Common myeloid progenitor, CD34-positive (primary cell): ENCODE measurements at regions not wholly inside any gene's neighbourhood (a gene's known extent, or its start where the extent isn't known, plus 50 kb on each side); places are given as distances from the start of the nearest gene placed in this dataset.

Experiments
- CTCF ChIA-PET: fragments of 350-600 bp; sonication (Branson Sonifier 250); formaldehyde crosslinking; loops from one replicate; lab custom pipeline; 2021; ENCODE audit warnings: antibody characterized with exemption; lab: Charles Lee
- POLR2A ChIA-PET: fragments of 350-600 bp; sonication (Branson Sonifier 250); formaldehyde crosslinking; loops from one replicate; lab custom pipeline; 2021; ENCODE audit warnings: antibody characterized with exemption; lab: Charles Lee
- DNase-seq, 3 donors: peaks; one replicate each; pipeline versions ENCODE4 v3.0.0 to v3.0.0-alpha.2; 2013
- H3K27ac ChIP-seq, 2 experiments: 1 replicate in 1 of 2; 2 replicates in 1 of 2; pipeline ENCODE4 v1.7.0; 2013; ENCODE audit warnings: inconsistent platforms in 2 of 2, low read length in 2 of 2, mild to moderate bottlenecking in 2 of 2, low read depth in 1 of 2, moderate library complexity in 1 of 2; ENCODE audit not compliant: severe bottlenecking in 2 of 2, insufficient read depth in 1 of 2, poor library complexity in 1 of 2
- H3K27me3 ChIP-seq, 5 experiments: replicated peaks in 2 of 5; 1 replicate in 3 of 5; 2 replicates in 2 of 5; pipeline versions ENCODE4 v1.6.1 to v1.7.0; 2013; ENCODE audit warnings: low read length in 4 of 5, mild to moderate bottlenecking in 2 of 5, moderate library complexity in 2 of 5, inconsistent platforms in 1 of 5; ENCODE audit not compliant: insufficient read depth in 5 of 5, control insufficient read depth in 4 of 5
- H3K36me3 ChIP-seq, 4 experiments: 1 replicate in 2 of 4; 2 replicates in 2 of 4; pipeline versions ENCODE4 v1.6.1 to v1.7.0; 2013; ENCODE audit warnings: low read length in 3 of 4, control low read depth in 1 of 4, mild to moderate bottlenecking in 1 of 4; ENCODE audit not compliant: control insufficient read depth in 4 of 4, insufficient read depth in 4 of 4
- H3K4me1 ChIP-seq, 4 experiments: 1 replicate in 3 of 4; 2 replicates in 1 of 4; pipeline versions ENCODE4 v1.6.1 to v1.7.1; 2013; ENCODE audit warnings: low read length in 3 of 4, mild to moderate bottlenecking in 3 of 4, control low read depth in 1 of 4, inconsistent platforms in 1 of 4, moderate library complexity in 1 of 4; ENCODE audit not compliant: control insufficient read depth in 4 of 4, insufficient read depth in 4 of 4; ENCODE audit errors: control extremely low read depth in 1 of 4
- H3K4me3 ChIP-seq, 7 experiments: 1 replicate in 4 of 7; 2 replicates in 3 of 7; pipeline versions ENCODE4 v1.5.1 to v1.7.0; 2013; ENCODE audit warnings: mild to moderate bottlenecking in 7 of 7, low read length in 6 of 7, moderate library complexity in 6 of 7, inconsistent platforms in 2 of 7, low read depth in 2 of 7, control low read depth in 1 of 7; ENCODE audit not compliant: insufficient read depth in 4 of 7, control insufficient read depth in 1 of 7; ENCODE audit errors: extremely low read depth in 1 of 7
- H3K9me3 ChIP-seq, 5 experiments: 1 replicate in 4 of 5; 2 replicates in 1 of 5; pipeline versions ENCODE4 v1.6.1 to v1.7.1; 2013; ENCODE audit warnings: low read length in 4 of 5, mild to moderate bottlenecking in 2 of 5, inconsistent platforms in 1 of 5, low read depth in 1 of 5, moderate library complexity in 1 of 5; ENCODE audit not compliant: control insufficient read depth in 4 of 5, insufficient read depth in 2 of 5; ENCODE audit errors: control extremely low read depth in 1 of 5
- WGBS: methylation state at CpG from one replicate; pipeline ENCODE4 v1.1.5; 2013; ENCODE audit not compliant: insufficient coverage; 5-methylcytosine and 5-hydroxymethylcytosine counted together

DNA sequence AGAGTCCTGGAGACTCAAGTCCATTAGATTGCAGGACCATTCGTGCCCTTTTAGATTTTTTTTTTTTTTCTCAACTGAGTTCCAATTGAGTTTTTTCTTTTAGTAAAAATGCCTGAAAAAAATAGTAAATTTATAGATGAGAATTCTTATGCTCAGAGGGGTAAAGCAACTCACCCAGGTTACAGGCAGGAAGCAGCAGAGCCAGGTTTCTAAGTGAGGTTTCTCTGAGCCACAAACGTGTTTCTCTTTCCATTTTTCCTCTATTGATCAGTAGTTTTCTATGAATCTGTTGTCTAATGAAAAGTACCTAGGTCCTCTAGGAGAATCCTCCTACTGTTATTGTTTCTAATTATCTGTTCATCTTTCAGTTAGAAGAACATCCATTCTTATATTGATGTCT lies 66.4 kb upstream of the C12orf71 start:
- H3K27me3 ChIP-seq, result no peaks in the 10 kb centered on the region
- no peaks in the 10 kb centered on the region for H3K36me3 ChIP-seq
- peaks cover 7 to 22% (median 14%) of the 10 kb centered on the region in 4 experiments for H3K4me1 ChIP-seq
- H3K4me3 ChIP-seq, result no peak overlapping the region
- H3K9me3 ChIP-seq, result no peaks in the 10 kb centered on the region
- POLR2A ChIA-PET, result no interaction called here
- WGBS, result 100% methylated on average over 1 of the region's 2 CpGs
- CTCF ChIA-PET, result no interaction called here
- no peak overlapping the region for H3K27ac ChIP-seq
- DNase-seq, result no peak

DNA sequence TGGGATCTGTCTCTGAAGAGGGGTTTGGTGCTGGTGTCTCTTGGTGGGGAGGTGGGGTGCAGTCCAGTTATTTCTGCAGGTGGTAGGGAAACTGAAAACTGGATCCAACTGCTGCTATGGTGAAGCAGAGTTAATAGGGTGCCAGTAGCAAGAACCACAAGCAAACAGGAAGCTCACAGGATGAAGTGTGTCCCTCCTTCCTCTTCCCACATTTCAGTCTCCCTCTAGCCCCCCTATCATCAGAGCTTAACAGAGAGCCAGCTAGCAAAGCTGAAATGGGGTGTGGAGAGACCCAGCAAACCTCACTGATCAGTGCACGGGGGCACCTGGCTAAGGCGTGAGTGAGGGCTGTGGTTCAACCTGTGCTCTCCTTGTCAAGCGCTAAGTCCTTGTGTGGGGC lies 69.1 kb upstream of the C12orf71 start:
- CTCF ChIA-PET, result interaction anchor here (1.0 to 1.1 kb wide), 2 partner anchors 92 to 153 kb away, joined by 3 to 4 read pairs; no protein-coding TSS in a partner anchor
- Histone ChIP-seq H3K9me3 (no peaks in the 10 kb centered on the region), H3K4me1 (peaks cover 7 to 18% (median 13%) of the 10 kb centered on the region in 4 experiments), H3K27me3 (no peaks in the 10 kb centered on the region), H3K36me3 (no peaks in the 10 kb centered on the region), H3K4me3 (peak overlapping the region in 3 of 7 experiments; percentile 26 to 46 (median 39)), H3K27ac (no peak overlapping the region)
- peak; percentile 9 to 47 (median 47) for DNase-seq
- 56% methylated on average over 3 of the region's 3 CpGs for whole genome bisulfite sequencing
- POLR2A ChIA-PET, result no interaction called here

DNA sequence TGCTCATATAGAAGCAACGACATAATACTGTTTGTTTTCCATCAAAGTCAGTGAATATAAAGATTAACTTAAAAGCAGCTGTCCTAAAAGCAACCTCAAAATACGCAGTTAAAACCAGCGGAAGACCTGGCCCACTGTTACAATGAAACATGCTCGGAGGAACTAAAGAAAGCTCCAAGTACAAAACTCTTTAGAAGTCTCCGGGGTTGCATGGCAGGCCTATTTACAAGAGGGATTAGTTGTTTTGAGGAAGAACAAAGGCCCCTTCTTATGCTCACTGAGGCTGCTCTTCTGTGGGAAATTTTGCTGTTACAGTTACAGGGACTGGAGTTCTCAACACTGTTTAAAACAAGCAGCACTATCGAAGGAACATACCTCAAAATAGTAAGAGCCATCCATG lies 75.9 kb upstream of the C12orf71 start:
- H3K4me3 ChIP-seq, result no peak overlapping the region
- CTCF ChIA-PET, result no interaction called here
- POLR2A ChIA-PET, result no interaction called here
- H3K4me1 ChIP-seq, result no peaks in the 10 kb centered on the region
- no peaks in the 10 kb centered on the region for H3K9me3 ChIP-seq
- 94% methylated on average over 6 of the region's 6 CpGs for WGBS
- DNase-seq, result no peak
- no peaks in the 10 kb centered on the region for H3K27me3 ChIP-seq
- H3K27ac ChIP-seq, result no peak overlapping the region
- H3K36me3 ChIP-seq, result no peaks in the 10 kb centered on the region

DNA sequence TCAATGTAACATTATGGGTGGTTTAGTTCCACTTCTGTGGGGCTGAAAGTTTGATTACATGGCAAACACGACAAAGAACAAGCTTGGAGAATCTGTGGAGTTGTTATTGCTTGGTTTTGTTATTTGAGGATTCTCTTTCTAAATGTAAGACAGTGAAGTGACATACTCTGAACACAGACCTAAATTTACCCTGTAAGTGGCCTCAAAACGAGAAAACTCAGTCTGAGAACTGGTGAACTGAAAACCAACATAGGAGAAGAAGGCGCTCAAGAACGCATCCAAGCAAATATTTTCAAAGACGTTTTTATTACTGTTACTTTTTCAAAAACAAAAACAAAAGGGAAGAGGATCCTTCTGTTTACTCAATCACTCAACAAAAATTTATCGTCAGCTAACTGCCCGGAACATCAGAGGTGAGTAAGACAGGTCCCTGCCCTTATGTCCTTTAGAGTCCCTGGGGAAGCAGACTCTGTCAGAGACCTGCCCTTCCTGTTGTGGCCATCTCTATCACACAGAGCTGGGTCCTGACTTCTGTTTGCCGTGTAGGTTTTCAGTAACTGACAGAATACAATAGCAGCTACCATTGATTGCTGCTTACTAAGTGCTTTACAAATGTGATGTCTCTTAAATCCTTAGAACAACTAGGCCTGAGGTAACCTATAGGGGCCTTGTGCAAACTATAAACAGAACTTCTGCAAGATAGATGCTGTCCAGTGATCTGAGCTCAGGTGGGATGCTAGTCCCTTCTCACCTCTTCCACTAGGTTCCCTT lies 79.3 kb upstream of the C12orf71 start:
- no peak overlapping the region for H3K4me3 ChIP-seq
- no peaks in the 10 kb centered on the region for H3K27me3 ChIP-seq
- ChIA-PET CTCF (interaction anchor here (1.1 kb wide), 1 partner anchor 16 kb away, joined by 3 read pairs; no protein-coding TSS in a partner anchor), POLR2A (no interaction called here)
- no peaks in the 10 kb centered on the region for H3K9me3 ChIP-seq
- H3K27ac ChIP-seq, result no peak overlapping the region
- DNase-seq, result no peak
- no peaks in the 10 kb centered on the region for H3K36me3 ChIP-seq
- no peaks in the 10 kb centered on the region for H3K4me1 ChIP-seq
- 93% methylated on average over 6 of the region's 8 CpGs for WGBS

DNA sequence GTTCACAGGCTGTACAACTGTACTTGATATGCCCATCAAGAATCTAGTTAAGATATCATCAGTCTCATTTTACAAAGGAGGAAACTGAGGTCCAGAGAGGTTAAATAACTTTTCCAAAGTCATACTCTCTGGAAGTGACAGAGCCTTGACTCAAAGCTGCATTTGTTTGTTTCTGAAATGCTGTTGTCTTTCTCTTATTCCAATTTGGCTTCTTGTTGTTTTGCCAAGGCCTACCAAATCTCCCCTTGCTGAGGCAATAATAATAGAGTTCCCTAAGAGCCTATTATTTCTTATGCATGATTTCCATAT lies 79.8 kb upstream of the C12orf71 start:
- ChIA-PET CTCF (interaction anchor here (1.1 kb wide), 1 partner anchor 15 kb away, joined by 3 read pairs; no protein-coding TSS in a partner anchor), POLR2A (no interaction called here)
- Histone ChIP-seq H3K4me3 (no peak overlapping the region), H3K36me3 (no peaks in the 10 kb centered on the region), H3K9me3 (no peaks in the 10 kb centered on the region), H3K27me3 (no peaks in the 10 kb centered on the region), H3K27ac (no peak overlapping the region), H3K4me1 (no peaks in the 10 kb centered on the region)
- DNase-seq, result no peak

DNA sequence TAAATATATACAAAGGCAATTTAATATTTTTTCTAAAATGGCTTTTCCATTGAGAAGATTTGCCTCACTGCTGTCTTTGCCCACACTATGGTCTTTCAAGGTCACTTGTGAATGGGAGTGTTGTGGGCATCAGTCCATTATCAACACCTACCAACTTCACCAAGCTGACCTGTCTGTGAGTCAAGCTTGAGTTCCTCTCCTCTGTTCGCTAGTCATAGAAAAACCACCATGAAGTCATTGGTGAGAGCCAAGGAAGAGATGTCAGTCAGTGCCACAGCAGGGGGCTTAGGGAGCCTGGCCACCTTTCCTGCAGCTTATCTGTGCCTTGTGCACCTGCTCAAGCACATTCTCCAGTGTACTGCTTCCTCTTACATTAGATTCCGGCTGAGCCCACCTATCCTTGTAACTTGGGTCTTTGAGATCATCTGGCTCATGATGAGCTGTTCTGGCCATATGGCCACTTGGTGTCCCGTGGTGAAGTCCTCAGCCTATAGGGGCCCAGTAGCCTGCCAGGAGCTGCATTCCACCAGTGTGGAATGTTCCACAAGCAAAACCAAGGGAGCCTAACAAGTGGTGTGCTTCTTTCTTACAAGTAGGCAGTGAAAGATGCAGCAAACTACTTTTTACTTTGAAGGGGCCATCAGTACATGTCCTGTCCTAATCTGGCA lies 80.8 kb upstream of the C12orf71 start:
- CTCF ChIA-PET, result interaction anchor here (1.4 kb wide), 1 partner anchor 14 kb away, joined by 3 read pairs; no protein-coding TSS in a partner anchor
- H3K4me3 ChIP-seq, result no peak overlapping the region
- no peak overlapping the region for H3K27ac ChIP-seq

DNA sequence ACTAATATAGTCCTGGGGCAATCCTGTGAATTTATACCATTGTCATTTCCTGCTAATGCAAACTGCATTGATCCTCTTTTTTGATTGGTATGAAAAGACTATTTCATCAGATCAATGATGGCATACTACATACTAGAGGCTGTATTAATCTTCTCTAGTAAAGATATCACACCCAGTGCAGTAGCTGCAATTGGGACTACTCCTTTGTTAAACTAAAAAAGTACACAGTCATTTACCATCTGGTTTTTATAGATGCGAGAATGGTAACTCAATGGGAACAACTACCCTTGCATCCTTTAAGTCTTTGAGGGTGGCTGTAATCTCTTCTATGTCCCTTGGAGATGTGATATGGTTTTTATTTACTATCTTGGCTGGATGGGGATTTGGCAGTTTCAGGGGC lies 80.2 kb upstream of the STK38L start:
- Histone ChIP-seq H3K27ac (no peak overlapping the region), H3K36me3 (no peaks in the 10 kb centered on the region), H3K9me3 (no peaks in the 10 kb centered on the region), H3K4me3 (no peak overlapping the region), H3K4me1 (no peaks in the 10 kb centered on the region), H3K27me3 (no peaks in the 10 kb centered on the region)
- WGBS, result no CpG with 5 or more reads among the region's 1 CpG
- ChIA-PET CTCF (interaction anchor here (1.4 kb wide), 1 partner anchor 14 kb away, joined by 3 read pairs; no protein-coding TSS in a partner anchor), POLR2A (no interaction called here)
- DNase-seq, result no peak

More for the DNA sequence above, 80.8 kb upstream of the C12orf71 start:
- POLR2A ChIA-PET, result no interaction called here
- Histone ChIP-seq H3K9me3 (no peaks in the 10 kb centered on the region), H3K36me3 (no peaks in the 10 kb centered on the region), H3K27me3 (no peaks in the 10 kb centered on the region), H3K4me1 (no peaks in the 10 kb centered on the region)
- no peak for DNase-seq
- WGBS, result 63% methylated on average over 3 of the region's 3 CpGs
